H9 (cell line): ENCODE measurements at regions not wholly inside any gene's neighbourhood (a gene's known extent, or its start where the extent isn't known, plus 50 kb on each side); places are given as distances from the start of the nearest gene placed in this dataset.

ENCODE experiments used
- DNase-seq: peaks from one replicate; pipeline ENCODE4 v3.0.0-alpha.2; 2017
- H2AFZ ChIP-seq: one replicate; pipeline ENCODE4 v1.6.1; 2013; ENCODE audit warnings: mild to moderate bottlenecking, low read length, control low read depth, moderate library complexity
- H2AK5ac ChIP-seq: 2 replicates; pipeline ENCODE4 v1.6.1; 2013; ENCODE audit warnings: low read length, control low read depth, mixed read lengths; ENCODE audit not compliant: insufficient read length
- H2BK120ac ChIP-seq: one replicate; pipeline ENCODE4 v1.6.1; 2013; ENCODE audit warnings: low read depth, mild to moderate bottlenecking, low read length, control low read depth, inconsistent platforms; ENCODE audit not compliant: poor library complexity, severe bottlenecking
- H2BK12ac ChIP-seq: 2 replicates; pipeline ENCODE4 v1.6.1; 2013; ENCODE audit warnings: low read length, control low read depth, mixed read lengths, low read depth; ENCODE audit not compliant: insufficient read length
- H2BK15ac ChIP-seq: 2 replicates; pipeline ENCODE4 v1.6.1; 2013; ENCODE audit warnings: low read depth, low read length, control low read depth
- H2BK20ac ChIP-seq: one replicate; pipeline ENCODE4 v1.6.1; 2013; ENCODE audit warnings: low read depth, mild to moderate bottlenecking, low read length, control low read depth, inconsistent platforms; ENCODE audit not compliant: poor library complexity, severe bottlenecking
- H2BK5ac ChIP-seq: 2 replicates; pipeline ENCODE4 v1.6.1; 2013; ENCODE audit warnings: low read length, control low read depth, mixed read lengths; ENCODE audit not compliant: insufficient read length
- H3K14ac ChIP-seq: 2 replicates; pipeline ENCODE4 v1.6.1; 2013; ENCODE audit warnings: low read length, control low read depth; ENCODE audit not compliant: insufficient read depth
- H3K18ac ChIP-seq: 2 replicates; pipeline ENCODE4 v1.6.1; 2013; ENCODE audit warnings: low read depth, mild to moderate bottlenecking, mixed read lengths, low read length, control low read depth; ENCODE audit not compliant: insufficient read length
- H3K23ac ChIP-seq: 2 replicates; pipeline ENCODE4 v1.6.1; 2013; ENCODE audit warnings: low read length, control low read depth, mixed read lengths, low read depth; ENCODE audit not compliant: insufficient read length
- H3K23me2 ChIP-seq: 2 replicates; pipeline ENCODE4 v1.6.1; 2013; ENCODE audit warnings: low read depth, mild to moderate bottlenecking, mixed read lengths, low read length, control low read depth; ENCODE audit not compliant: insufficient read length, poor library complexity, severe bottlenecking
- H3K27ac ChIP-seq: 2 replicates; pipeline ENCODE4 v1.5.1; 2013; ENCODE audit warnings: low read length, control low read depth, mixed read lengths, low read depth; ENCODE audit not compliant: insufficient read length
- H3K27me3 ChIP-seq: 2 replicates; pipeline ENCODE4 v1.6.1; 2013; ENCODE audit warnings: low read length, control low read depth, inconsistent platforms; ENCODE audit not compliant: insufficient read depth
- H3K4ac ChIP-seq: 2 replicates; pipeline ENCODE4 v1.6.1; 2013; ENCODE audit warnings: low read depth, mild to moderate bottlenecking, control low read depth, inconsistent platforms, low read length, moderate library complexity
- H3K4me1 ChIP-seq: 2 replicates; pipeline ENCODE4 v1.6.1; 2013; ENCODE audit warnings: low read length, control low read depth, inconsistent platforms; ENCODE audit not compliant: insufficient read depth
- H3K4me2 ChIP-seq: 2 replicates; pipeline ENCODE4 v1.6.1; 2013; ENCODE audit warnings: low read length, control low read depth, mixed read lengths; ENCODE audit not compliant: insufficient read length, insufficient read depth
- H3K56ac ChIP-seq: 2 replicates; pipeline ENCODE4 v1.6.1; 2013; ENCODE audit warnings: low read depth, mild to moderate bottlenecking, mixed read lengths, low read length, control low read depth; ENCODE audit not compliant: insufficient read length
- H3K79me1 ChIP-seq: 2 replicates; pipeline ENCODE4 v1.6.1; 2013; ENCODE audit warnings: low read depth, mild to moderate bottlenecking, moderate library complexity, low read length, control low read depth, inconsistent platforms; ENCODE audit not compliant: insufficient read depth, poor library complexity, severe bottlenecking
- H3K79me2 ChIP-seq: 2 replicates; pipeline ENCODE4 v1.6.1; 2013; ENCODE audit warnings: low read length, control low read depth, inconsistent platforms; ENCODE audit not compliant: insufficient read depth
- H3K9ac ChIP-seq: 2 replicates; pipeline ENCODE4 v1.6.1; 2013; ENCODE audit warnings: low read length, control low read depth, mixed read lengths; ENCODE audit not compliant: insufficient read length; ENCODE audit errors: extremely low read depth
- H3K9me3 ChIP-seq: one replicate; pipeline ENCODE4 v1.6.1; 2013; ENCODE audit warnings: low read depth, low read length, inconsistent platforms; ENCODE audit not compliant: control insufficient read depth
- H3T11ph ChIP-seq: one replicate; pipeline ENCODE4 v1.6.1; 2013; ENCODE audit warnings: mild to moderate bottlenecking, low read length, control low read depth, inconsistent platforms
- H4K20me1 ChIP-seq: one replicate; pipeline ENCODE4 v1.6.1; 2013; ENCODE audit not compliant: control insufficient read depth, insufficient read length, insufficient read depth
- H4K5ac ChIP-seq: 2 replicates; pipeline ENCODE4 v1.6.1; 2013; ENCODE audit warnings: low read depth, mild to moderate bottlenecking, mixed read lengths, low read length, control low read depth; ENCODE audit not compliant: insufficient read length
- H4K8ac ChIP-seq: replicated peaks from 2 replicates; pipeline ENCODE4 v1.6.1; 2013; ENCODE audit warnings: low read length, control low read depth, mixed read lengths, low read depth; ENCODE audit not compliant: insufficient read length
- H4K91ac ChIP-seq: 2 replicates; pipeline ENCODE4 v1.6.1; 2013; ENCODE audit warnings: low read depth, mild to moderate bottlenecking, moderate library complexity, mixed read lengths, low read length, control low read depth; ENCODE audit not compliant: insufficient read length
- H3K27ac Mint-ChIP-seq, 3 experiments: 2 replicates in 2 of 3; 3 replicates in 1 of 3; pipeline ENCODE4 v1.8.0; 2020 to 2021; ENCODE audit warnings: mixed read lengths in 3 of 3, mild to moderate bottlenecking in 1 of 3, moderate library complexity in 1 of 3
- H3K27me3 Mint-ChIP-seq: 2 replicates; pipeline ENCODE4 v1.8.0; 2021; ENCODE audit warnings: low read depth, mild to moderate bottlenecking, moderate library complexity, mixed read lengths
- H3K36me3 Mint-ChIP-seq, 3 experiments: 2 replicates in 2 of 3; 3 replicates in 1 of 3; pipeline ENCODE4 v1.8.0; 2020 to 2021; ENCODE audit warnings: low read depth in 3 of 3, mixed read lengths in 3 of 3; ENCODE audit not compliant: insufficient read depth in 1 of 3
- H3K4me1 Mint-ChIP-seq, 2 experiments: 2 replicates each; pipeline ENCODE4 v1.8.0; 2020; ENCODE audit warnings: mixed read lengths in 2 of 2
- H3K4me3 Mint-ChIP-seq, 2 experiments: 2 replicates in 1 of 2; 3 replicates in 1 of 2; pipeline ENCODE4 v1.8.0; 2020 to 2021; ENCODE audit warnings: mild to moderate bottlenecking in 2 of 2, mixed read lengths in 2 of 2, moderate library complexity in 1 of 2
- H3K9me3 Mint-ChIP-seq, 2 experiments: 2 replicates in 1 of 2; 3 replicates in 1 of 2; pipeline ENCODE4 v1.8.0; 2020; ENCODE audit warnings: mild to moderate bottlenecking in 2 of 2, mixed read lengths in 2 of 2, moderate library complexity in 1 of 2
- WGBS: extraction: QIAGEN DNeasy Blood & Tissue Kit; methylation state at CpG from one replicate; pipeline ENCODE4 v1.1.7; 2013; ENCODE audit warnings: missing lambda C conversion rate, low lambda C conversion rate, mixed read lengths; ENCODE audit not compliant: insufficient read length; ENCODE audit errors: extremely low coverage; 5-methylcytosine and 5-hydroxymethylcytosine counted together
- TF ChIP-seq, protein P1 (sequence below): fragments of 200-600 bp; sonication (generic); conservative IDR thresholded peaks from 3 replicates; pipeline ENCODE4 v1.8.0; 2021; ENCODE audit warnings: antibody characterized with exemption, mild to moderate bottlenecking

DNA sequence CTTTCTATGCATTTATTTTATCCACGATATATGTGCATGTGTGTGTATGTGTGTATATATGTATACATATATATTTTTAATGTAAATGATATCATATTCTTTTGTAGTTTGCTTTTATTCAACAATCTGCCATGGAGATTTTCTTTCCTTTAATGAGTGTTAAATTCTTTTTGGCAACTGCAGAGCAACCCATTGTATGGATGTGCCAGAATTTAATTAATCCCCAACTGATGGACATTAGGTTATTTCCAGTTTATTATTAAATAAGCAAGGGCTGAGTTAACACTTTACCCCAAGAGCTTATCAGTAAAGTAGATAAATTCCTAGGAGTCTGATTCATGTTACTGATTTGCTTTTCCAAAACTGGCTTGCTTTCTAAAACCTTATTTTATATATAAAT, 58.9 kb upstream of the CD28 start:
- no peak for DNase-seq

More for the DNA sequence above, 58.9 kb upstream of the CD28 start:
- no peak overlapping the region for H2BK15ac ChIP-seq
- no CpG with 5 or more reads among the region's 1 CpG for WGBS
- H4K91ac ChIP-seq, result no peak overlapping the region
- H3K9me3 ChIP-seq, result no peaks in the 10 kb centered on the region
- H3K27ac ChIP-seq, result no peak overlapping the region
- Mint-ChIP-seq H3K27ac (no peak overlapping the region), H3K9me3 (no peaks in the 10 kb centered on the region; a peak in 1 of 5 replicates), H3K36me3 (peaks cover 0 to 6% (median 3%) of the 10 kb centered on the region in 3 experiments; a peak in 1 of 7 replicates), H3K4me3 (no peak overlapping the region), H3K4me1 (peaks cover 5 to 8% of the 10 kb centered on the region in 2 experiments; a peak in 3 of 4 replicates), H3K27me3 (no peaks in the 10 kb centered on the region; the same call in 1 of the 2 replicates)
- no peak overlapping the region for H3T11ph ChIP-seq
- no peak overlapping the region for H4K8ac ChIP-seq
- no peak overlapping the region for H4K5ac ChIP-seq
- no peak overlapping the region for H2BK5ac ChIP-seq
- no peak overlapping the region for H2AK5ac ChIP-seq
- H2AFZ ChIP-seq, result no peak overlapping the region
- no peaks in the 10 kb centered on the region for H3K79me2 ChIP-seq
- no peak overlapping the region for H2BK20ac ChIP-seq
- no peak overlapping the region for H2BK12ac ChIP-seq
- no peak overlapping the region for H3K23ac ChIP-seq
- H3K4me2 ChIP-seq, result no peak overlapping the region
- H4K20me1 ChIP-seq, result no peaks in the 10 kb centered on the region
- no peaks in the 10 kb centered on the region for H3K23me2 ChIP-seq
- no peak overlapping the region for H2BK120ac ChIP-seq
- H3K4ac ChIP-seq, result no peak overlapping the region
- no peak overlapping the region for H3K14ac ChIP-seq
- H3K9ac ChIP-seq, result no peak overlapping the region
- no peak overlapping the region for H3K18ac ChIP-seq
- H3K4me1 ChIP-seq, result no peaks in the 10 kb centered on the region
- H3K56ac ChIP-seq, result no peak overlapping the region
- no peaks in the 10 kb centered on the region for H3K27me3 ChIP-seq
- TF ChIP-seq, protein P1, sequence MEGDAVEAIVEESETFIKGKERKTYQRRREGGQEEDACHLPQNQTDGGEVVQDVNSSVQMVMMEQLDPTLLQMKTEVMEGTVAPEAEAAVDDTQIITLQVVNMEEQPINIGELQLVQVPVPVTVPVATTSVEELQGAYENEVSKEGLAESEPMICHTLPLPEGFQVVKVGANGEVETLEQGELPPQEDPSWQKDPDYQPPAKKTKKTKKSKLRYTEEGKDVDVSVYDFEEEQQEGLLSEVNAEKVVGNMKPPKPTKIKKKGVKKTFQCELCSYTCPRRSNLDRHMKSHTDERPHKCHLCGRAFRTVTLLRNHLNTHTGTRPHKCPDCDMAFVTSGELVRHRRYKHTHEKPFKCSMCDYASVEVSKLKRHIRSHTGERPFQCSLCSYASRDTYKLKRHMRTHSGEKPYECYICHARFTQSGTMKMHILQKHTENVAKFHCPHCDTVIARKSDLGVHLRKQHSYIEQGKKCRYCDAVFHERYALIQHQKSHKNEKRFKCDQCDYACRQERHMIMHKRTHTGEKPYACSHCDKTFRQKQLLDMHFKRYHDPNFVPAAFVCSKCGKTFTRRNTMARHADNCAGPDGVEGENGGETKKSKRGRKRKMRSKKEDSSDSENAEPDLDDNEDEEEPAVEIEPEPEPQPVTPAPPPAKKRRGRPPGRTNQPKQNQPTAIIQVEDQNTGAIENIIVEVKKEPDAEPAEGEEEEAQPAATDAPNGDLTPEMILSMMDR, result no peak
- H3K79me1 ChIP-seq, result no peaks in the 10 kb centered on the region
